ENCODE measurements at regions not wholly inside any gene's neighbourhood (a gene's known extent, or its start where the extent isn't known, plus 50 kb on each side); places are given as distances from the start of the nearest gene placed in this dataset.

DNA sequence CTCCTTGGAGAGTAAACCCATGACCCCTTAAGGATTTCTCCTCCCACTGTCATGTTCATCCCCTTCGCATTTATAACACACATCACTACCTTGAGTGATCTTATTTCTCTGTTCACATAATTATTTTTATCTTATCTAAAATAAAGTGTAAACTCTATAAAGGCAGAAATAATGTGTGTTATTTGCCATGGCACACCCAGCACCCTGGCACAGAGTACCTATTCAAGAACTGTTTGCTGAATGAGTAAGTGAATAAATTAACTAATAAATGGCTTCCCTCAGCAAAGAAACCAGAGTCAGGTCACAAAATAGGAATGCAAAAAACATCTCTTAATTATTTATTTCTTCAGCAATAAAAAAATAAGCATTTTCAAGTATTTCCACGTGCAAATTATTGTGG lies 330.3 kb upstream of the GHITM start:
- H2BK15ac ChIP-seq (ENCODE audit: low read length) = no peak overlapping the region
- no peaks in the 10 kb centered on the region for H3K4me1 ChIP-seq (replicated peaks in 1 of 4; ENCODE audit: control insufficient read depth in 3 of 4, insufficient read depth in 4 of 4, low read length in 3 of 4)
- ChIA-PET POLR2A (ENCODE audit: partially characterized antibody) (no interaction called here), CTCF (ENCODE audit: partially characterized antibody) (no interaction called here)
- no peaks in the 10 kb centered on the region for H4K20me1 ChIP-seq (replicated peaks in 1 of 2; ENCODE audit: control insufficient read depth in 1 of 2, insufficient read depth in 2 of 2, low read length in 2 of 2)
- DNase-seq (ENCODE audit: low read depth in 1 of 2, low spot score in 2 of 2) (no peak), FAIRE-seq (no peak)
- no peak overlapping the region for H2BK20ac ChIP-seq (ENCODE audit: low read length)
- no peaks in the 10 kb centered on the region for H3K9me3 ChIP-seq (ENCODE audit: insufficient read depth in 2 of 2, low read depth in 1 of 2, low read length in 1 of 2)
- 91% methylated on average over 2 of the region's 2 CpGs; no CpG with 5 or more reads in 1 of the 2 experiments for WGBS, 2 experiments (ENCODE audit: extremely low coverage in 1 of 2, insufficient coverage in 1 of 2, insufficient read length in 1 of 2, insufficient replicate concordance in 2 of 2, low coverage in 1 of 2, low lambda C conversion rate in 2 of 2, missing lambda C conversion rate in 1 of 2)
- H3K14ac ChIP-seq (ENCODE audit: insufficient read length) = no peak overlapping the region
- H4K5ac ChIP-seq (ENCODE audit: insufficient read length, low read depth, low read length) = no peak overlapping the region
- H3K23ac ChIP-seq (ENCODE audit: insufficient read length) = no peak overlapping the region
- no peak overlapping the region for H2BK120ac ChIP-seq (replicated peaks; ENCODE audit: low read depth, low read length)
- H2AFZ ChIP-seq (ENCODE audit: low read length) = no peak overlapping the region
- no peaks in the 10 kb centered on the region; the same call in 1 of the 2 replicates for H3K23me2 ChIP-seq (ENCODE audit: low read depth, low read length)
- no peak overlapping the region for H2BK12ac ChIP-seq (ENCODE audit: low read depth, low read length)
- no peak overlapping the region for H3K9ac ChIP-seq (replicated peaks in 1 of 4; ENCODE audit: extremely low read depth in 1 of 4, low read depth in 3 of 4, low read length in 3 of 4)
- no peaks in the 10 kb centered on the region for H3K36me3 ChIP-seq (ENCODE audit: control insufficient read depth in 2 of 4, insufficient read depth in 4 of 4, low read length in 3 of 4)
- no peaks in the 10 kb centered on the region for H3K79me2 ChIP-seq (ENCODE audit: control insufficient read depth in 1 of 2, insufficient read depth in 2 of 2, low read length in 2 of 2)
- H3K18ac ChIP-seq (ENCODE audit: extremely low read depth, low read length) = no peak overlapping the region
- H3K4ac ChIP-seq (replicated peaks; ENCODE audit: insufficient read length, low read depth, low read length) = no peak overlapping the region
- H3K4me3 ChIP-seq (ENCODE audit: extremely low read depth in 1 of 4, insufficient read depth in 2 of 4, low read depth in 3 of 4, low read length in 4 of 4) = no peak overlapping the region
- H3K79me1 ChIP-seq (ENCODE audit: low read depth, low read length) = no peaks in the 10 kb centered on the region
- no peak overlapping the region for H4K8ac ChIP-seq (ENCODE audit: extremely low read depth, insufficient read depth, low read length)
- H4K91ac ChIP-seq (replicated peaks; ENCODE audit: insufficient read length, low read length) = no peak overlapping the region
- H2AK5ac ChIP-seq (ENCODE audit: low read depth, low read length) = no peak overlapping the region
- no peaks in the 10 kb centered on the region for H3K27me3 ChIP-seq (replicated peaks in 1 of 4; ENCODE audit: control insufficient read depth in 3 of 4, extremely low read depth in 1 of 4, insufficient read depth in 3 of 4, low read length in 3 of 4)
- no peak overlapping the region for H3K56ac ChIP-seq (replicated peaks; ENCODE audit: insufficient read length, low read depth, low read length)
- H3K27ac ChIP-seq (ENCODE audit: low read depth, low read length) = no peak overlapping the region
- no peak overlapping the region for H3K4me2 ChIP-seq (ENCODE audit: insufficient read depth in 1 of 2, low read depth in 2 of 2, low read length in 2 of 2)
- TF ChIP-seq TEAD4 (IDR thresholded peaks at IDR 0.05; ENCODE audit: low read depth, low read length) (no peak), TCF12 (IDR thresholded peaks at IDR 0.05; ENCODE audit: low read depth, low read length) (no peak), CHD1 (IDR thresholded peaks at IDR 0.05; ENCODE audit: low read depth, low read length) (no peak), EP300 (IDR thresholded peaks at IDR 0.05; ENCODE audit: borderline replicate concordance in 1 of 2, low read depth in 2 of 2, low read length in 2 of 2) (no peak), SIN3A (conservative IDR thresholded peaks at IDR 0.05 in 1 of 2, IDR thresholded peaks at IDR 0.05 in 1 of 2; ENCODE audit: low read depth in 1 of 2, low read length in 2 of 2) (no peak), CBX8 (IDR thresholded peaks at IDR 0.05; ENCODE audit: borderline replicate concordance, low read depth, low read length) (no peak), SP1 (IDR thresholded peaks at IDR 0.05; ENCODE audit: low read depth, low read length) (no peak), HDAC2 (IDR thresholded peaks at IDR 0.05; ENCODE audit: borderline replicate concordance in 1 of 2, low read depth in 2 of 2, low read length in 2 of 2) (no peak), NANOG (IDR thresholded peaks at IDR 0.05; ENCODE audit: insufficient read depth, low read depth, low read length, poor library complexity, severe bottlenecking) (no peak), RXRA (IDR thresholded peaks at IDR 0.05; ENCODE audit: insufficient read depth, low read depth, low read length) (no peak), CEBPB (IDR thresholded peaks at IDR 0.05; ENCODE audit: low read depth, low read length) (no peak), NRF1 (IDR thresholded peaks at IDR 0.05; ENCODE audit: low read depth, low read length) (no peak), SIX5 (IDR thresholded peaks at IDR 0.05; ENCODE audit: low read depth, low read length) (no peak), POU5F1 (IDR thresholded peaks at IDR 0.05; ENCODE audit: low read depth, low read length) (no peak), MAFK (IDR thresholded peaks at IDR 0.05; ENCODE audit: low read depth, low read length) (no peak)
- no peak overlapping the region for H2BK5ac ChIP-seq (ENCODE audit: low read depth, low read length)
